PC-3 (cell line): ENCODE measurements at regions not wholly inside any gene's neighbourhood (a gene's known extent, or its start where the extent isn't known, plus 50 kb on each side); places are given as distances from the start of the nearest gene placed in this dataset.

Experiments used
- EZH2 ChIP-seq: fragments of 300-600 bp; sonication (generic); IDR thresholded peaks from one replicate; pipeline ENCODE4 v1.6.1; 2017; ENCODE audit warnings: antibody characterized with exemption, mild to moderate bottlenecking, low read length; ENCODE audit not compliant: unreplicated experiment
- EZH2phosphoT487 ChIP-seq: fragments of 300-600 bp; sonication (generic); IDR thresholded peaks from 2 replicates; pipeline ENCODE4 v1.6.1; 2018; ENCODE audit warnings: mild to moderate bottlenecking, antibody characterized with exemption, low read length, borderline replicate concordance
- TF ChIP-seq, protein P1 (sequence below): fragments of 300-600 bp; sonication (generic); conservative IDR thresholded peaks from 2 replicates; pipeline ENCODE4 v1.5.1; 2017; ENCODE audit warnings: antibody characterized with exemption, low read depth, mild to moderate bottlenecking, low read length

DNA sequence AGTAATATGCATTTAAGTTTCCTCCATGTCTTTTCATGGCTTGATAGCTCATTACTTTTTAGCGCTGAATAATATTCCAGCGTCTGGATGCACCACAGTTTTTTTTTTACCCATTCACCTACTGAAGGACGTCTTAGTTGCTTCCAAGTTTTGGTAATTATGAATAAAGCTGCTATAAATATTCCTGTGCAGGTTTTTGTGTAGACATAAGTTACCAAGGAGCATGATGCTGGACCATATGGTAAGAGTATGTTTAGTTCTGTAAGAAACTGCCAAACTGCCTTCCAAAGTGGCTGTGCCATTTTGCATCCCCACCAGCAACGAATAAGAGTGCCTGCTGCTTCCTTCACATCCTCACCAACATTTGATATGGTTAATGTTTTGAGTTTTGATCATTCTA is 195.6 kb downstream of the PIK3R1 start:
- TF ChIP-seq, protein P1, sequence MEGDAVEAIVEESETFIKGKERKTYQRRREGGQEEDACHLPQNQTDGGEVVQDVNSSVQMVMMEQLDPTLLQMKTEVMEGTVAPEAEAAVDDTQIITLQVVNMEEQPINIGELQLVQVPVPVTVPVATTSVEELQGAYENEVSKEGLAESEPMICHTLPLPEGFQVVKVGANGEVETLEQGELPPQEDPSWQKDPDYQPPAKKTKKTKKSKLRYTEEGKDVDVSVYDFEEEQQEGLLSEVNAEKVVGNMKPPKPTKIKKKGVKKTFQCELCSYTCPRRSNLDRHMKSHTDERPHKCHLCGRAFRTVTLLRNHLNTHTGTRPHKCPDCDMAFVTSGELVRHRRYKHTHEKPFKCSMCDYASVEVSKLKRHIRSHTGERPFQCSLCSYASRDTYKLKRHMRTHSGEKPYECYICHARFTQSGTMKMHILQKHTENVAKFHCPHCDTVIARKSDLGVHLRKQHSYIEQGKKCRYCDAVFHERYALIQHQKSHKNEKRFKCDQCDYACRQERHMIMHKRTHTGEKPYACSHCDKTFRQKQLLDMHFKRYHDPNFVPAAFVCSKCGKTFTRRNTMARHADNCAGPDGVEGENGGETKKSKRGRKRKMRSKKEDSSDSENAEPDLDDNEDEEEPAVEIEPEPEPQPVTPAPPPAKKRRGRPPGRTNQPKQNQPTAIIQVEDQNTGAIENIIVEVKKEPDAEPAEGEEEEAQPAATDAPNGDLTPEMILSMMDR = no peak
- no peak for TF ChIP-seq EZH2
- TF ChIP-seq EZH2phosphoT487 = no peak
